H1 (cell line): ENCODE measurements at regions not wholly inside any gene's neighbourhood (a gene's known extent, or its start where the extent isn't known, plus 50 kb on each side); places are given as distances from the start of the nearest gene placed in this dataset.

Source experiments
- CTCF ChIA-PET: fragments of 300-600 bp; sonication (Branson Sonifier 250); formaldehyde crosslinking; loops from one replicate; lab custom pipeline; 2021; ENCODE audit not compliant: partially characterized antibody; lab: Charles Lee
- POLR2A ChIA-PET: fragments of 300-600 bp; sonication (Branson Sonifier 250); formaldehyde crosslinking; loops from one replicate; lab custom pipeline; 2021; ENCODE audit warnings: inconsistent platforms; ENCODE audit not compliant: partially characterized antibody; lab: Charles Lee
- DNase-seq, 2 experiments: peaks; one replicate each; pipeline versions ENCODE4 v3.0.0 to v3.0.0-alpha.2; 2010 to 2022; ENCODE audit warnings: low spot score in 2 of 2, low read depth in 1 of 2, mixed read lengths in 1 of 2
- FAIRE-seq: peaks from 2 replicates; lab custom pipeline; 2011; peaks lifted over from hg19 to GRCh38; lab: Jason Lieb, UNC
- H2AFZ ChIP-seq: 2 replicates; pipeline ENCODE4 v1.8.1; 2012; ENCODE audit warnings: low read length, inconsistent platforms
- H2AK5ac ChIP-seq: 2 replicates; pipeline ENCODE4 v1.6.1; 2013; ENCODE audit warnings: low read depth, low read length
- H2BK120ac ChIP-seq: replicated peaks from 2 replicates; pipeline ENCODE3; 2013; ENCODE audit warnings: low read depth, low read length, inconsistent platforms
- H2BK12ac ChIP-seq: 2 replicates; pipeline ENCODE4 v1.6.1; 2013; ENCODE audit warnings: low read depth, low read length
- H2BK15ac ChIP-seq: 2 replicates; pipeline ENCODE4 v1.6.1; 2013; ENCODE audit warnings: low read length
- H2BK20ac ChIP-seq: 2 replicates; pipeline ENCODE4 v1.6.1; 2013; ENCODE audit warnings: low read length
- H2BK5ac ChIP-seq: 2 replicates; pipeline ENCODE4 v1.6.1; 2013; ENCODE audit warnings: low read depth, low read length
- H3K14ac ChIP-seq: 2 replicates; pipeline ENCODE4 v1.6.1; 2013; ENCODE audit warnings: inconsistent platforms; ENCODE audit not compliant: insufficient read length
- H3K18ac ChIP-seq: 2 replicates; pipeline ENCODE4 v1.6.1; 2013; ENCODE audit warnings: low read length; ENCODE audit errors: extremely low read depth
- H3K23ac ChIP-seq: 2 replicates; pipeline ENCODE4 v1.6.1; 2013; ENCODE audit warnings: inconsistent platforms; ENCODE audit not compliant: insufficient read length
- H3K23me2 ChIP-seq: 2 replicates; pipeline ENCODE4 v1.6.1; 2013; ENCODE audit warnings: low read depth, low read length
- H3K27ac ChIP-seq: 2 replicates; pipeline ENCODE4 v1.6.1; 2011; ENCODE audit warnings: low read depth, low read length, inconsistent platforms
- H3K27me3 ChIP-seq, 4 experiments: replicated peaks in 1 of 4; 1 replicate in 1 of 4; 2 replicates in 3 of 4; pipeline versions ENCODE4 v1.6.1 to v1.8.1; 2011 to 2013; ENCODE audit warnings: low read length in 3 of 4, mild to moderate bottlenecking in 3 of 4, inconsistent platforms in 2 of 4, mixed read lengths in 2 of 4, moderate library complexity in 1 of 4; ENCODE audit not compliant: control insufficient read depth in 3 of 4, insufficient read depth in 3 of 4; ENCODE audit errors: extremely low read depth in 1 of 4
- H3K36me3 ChIP-seq, 4 experiments: 2 replicates each; pipeline versions ENCODE4 v1.6.1 to v1.8.1; 2011 to 2013; ENCODE audit warnings: mild to moderate bottlenecking in 4 of 4, low read length in 3 of 4, moderate library complexity in 2 of 4, control low read depth in 1 of 4, inconsistent platforms in 1 of 4; ENCODE audit not compliant: insufficient read depth in 4 of 4, control insufficient read depth in 2 of 4
- H3K4ac ChIP-seq: replicated peaks from 2 replicates; pipeline ENCODE3; 2013; ENCODE audit warnings: low read length, low read depth, mixed read lengths, inconsistent platforms; ENCODE audit not compliant: insufficient read length
- H3K4me1 ChIP-seq, 4 experiments: replicated peaks in 1 of 4; 1 replicate in 1 of 4; 2 replicates in 3 of 4; pipeline versions ENCODE4 v1.6.1 to v1.8.1; 2011 to 2013; ENCODE audit warnings: low read length in 3 of 4, inconsistent platforms in 2 of 4, mixed read lengths in 1 of 4; ENCODE audit not compliant: insufficient read depth in 4 of 4, control insufficient read depth in 3 of 4
- H3K4me2 ChIP-seq, 2 experiments: 2 replicates each; pipeline versions ENCODE4 v1.6.1 to v1.8.1; 2011 to 2013; ENCODE audit warnings: low read depth in 2 of 2, low read length in 2 of 2, control low read depth in 1 of 2, inconsistent platforms in 1 of 2, mild to moderate bottlenecking in 1 of 2; ENCODE audit not compliant: insufficient read depth in 1 of 2
- H3K4me3 ChIP-seq, 4 experiments: fragments of 200-600, 300-600 bp in 1 of 4; sonication (generic), shearing (Covaris generic), sonication (Bioruptor Twin) in 1 of 4; 2 replicates each; pipeline versions ENCODE4 v1.5.1 to v1.8.1; 2011 to 2016; ENCODE audit warnings: low read length in 4 of 4, low read depth in 3 of 4, control low read depth in 2 of 4, inconsistent platforms in 2 of 4, mild to moderate bottlenecking in 2 of 4, mixed read lengths in 1 of 4, moderate library complexity in 1 of 4; ENCODE audit not compliant: insufficient read depth in 2 of 4; ENCODE audit errors: extremely low read depth in 1 of 4
- H3K56ac ChIP-seq: replicated peaks from 2 replicates; pipeline ENCODE3; 2013; ENCODE audit warnings: low read depth, mild to moderate bottlenecking, mixed read lengths, low read length, inconsistent platforms; ENCODE audit not compliant: insufficient read length
- H3K79me1 ChIP-seq: 2 replicates; pipeline ENCODE4 v1.6.1; 2013; ENCODE audit warnings: low read depth, low read length, control low read depth
- H3K79me2 ChIP-seq, 2 experiments: 2 replicates each; pipeline versions ENCODE4 v1.6.1 to v1.8.1; 2012 to 2013; ENCODE audit warnings: low read length in 2 of 2, mild to moderate bottlenecking in 2 of 2, inconsistent platforms in 1 of 2; ENCODE audit not compliant: insufficient read depth in 2 of 2, control insufficient read depth in 1 of 2
- H3K9ac ChIP-seq, 4 experiments: replicated peaks in 1 of 4; 1 replicate in 1 of 4; 2 replicates in 3 of 4; pipeline versions ENCODE4 v1.6.1 to v1.8.1; 2011 to 2013; ENCODE audit warnings: low read depth in 3 of 4, low read length in 3 of 4, control low read depth in 2 of 4, mild to moderate bottlenecking in 2 of 4, moderate library complexity in 2 of 4, inconsistent platforms in 1 of 4; ENCODE audit errors: extremely low read depth in 1 of 4
- H3K9me3 ChIP-seq, 2 experiments: 2 replicates each; pipeline versions ENCODE4 v1.6.1 to v1.8.1; 2012 to 2013; ENCODE audit warnings: mild to moderate bottlenecking in 2 of 2, moderate library complexity in 2 of 2, control low read depth in 1 of 2, inconsistent platforms in 1 of 2, low read depth in 1 of 2, low read length in 1 of 2, mixed read lengths in 1 of 2; ENCODE audit not compliant: insufficient read depth in 2 of 2
- H4K20me1 ChIP-seq, 2 experiments: replicated peaks in 1 of 2; 2 replicates each; pipeline versions ENCODE3 to v1.8.1; 2011 to 2013; ENCODE audit warnings: inconsistent platforms in 2 of 2, low read length in 2 of 2, mild to moderate bottlenecking in 1 of 2; ENCODE audit not compliant: insufficient read depth in 2 of 2, control insufficient read depth in 1 of 2
- H4K5ac ChIP-seq: 2 replicates; pipeline ENCODE4 v1.6.1; 2013; ENCODE audit warnings: low read length, low read depth, mixed read lengths, inconsistent platforms; ENCODE audit not compliant: insufficient read length
- H4K8ac ChIP-seq: 2 replicates; pipeline ENCODE4 v1.8.0; 2013; ENCODE audit warnings: mild to moderate bottlenecking, moderate library complexity, low read length, inconsistent platforms; ENCODE audit not compliant: insufficient read depth; ENCODE audit errors: extremely low read depth
- H4K91ac ChIP-seq: replicated peaks from 2 replicates; pipeline ENCODE3; 2013; ENCODE audit warnings: low read length, mixed read lengths, inconsistent platforms; ENCODE audit not compliant: insufficient read length
- CREB1 ChIP-seq: IDR thresholded peaks from 2 replicates; pipeline ENCODE4 v1.6.1; 2012; ENCODE audit warnings: inconsistent platforms
- CTBP2 ChIP-seq: IDR thresholded peaks from 2 replicates; pipeline ENCODE4 v1.7.0; 2011; ENCODE audit warnings: borderline replicate concordance, mild to moderate bottlenecking, moderate library complexity, mixed read lengths, low read length; ENCODE audit not compliant: insufficient read depth, insufficient read length
- EGR1 ChIP-seq: IDR thresholded peaks from 2 replicates; pipeline ENCODE4 v1.6.1; 2011; ENCODE audit warnings: low read depth, low read length, borderline replicate concordance
- EZH2 ChIP-seq: fragments of 200-600 bp; sonication (generic); IDR thresholded peaks from 2 replicates; pipeline ENCODE4 v1.7.1; 2012; ENCODE audit warnings: low read depth, mild to moderate bottlenecking, moderate library complexity, low read length, inconsistent platforms; ENCODE audit not compliant: severe bottlenecking
- PHF8 ChIP-seq: fragments of 200-600 bp; sonication (generic); conservative IDR thresholded peaks from 2 replicates; pipeline ENCODE4 v1.7.1; 2012; ENCODE audit warnings: low read depth, mild to moderate bottlenecking, inconsistent platforms, low read length, moderate library complexity
- RAD21 ChIP-seq, 2 experiments: IDR thresholded peaks in 1 of 2; conservative IDR thresholded peaks in 1 of 2; 2 replicates each; pipeline ENCODE4 v1.6.1; 2011; ENCODE audit warnings: low read depth in 2 of 2, low read length in 2 of 2, improper control_type of control experiment in 1 of 2, inconsistent platforms in 1 of 2, mild to moderate bottlenecking in 1 of 2, moderate library complexity in 1 of 2
- SAP30 ChIP-seq: fragments of 300-600 bp; sonication (generic); IDR thresholded peaks from 2 replicates; pipeline ENCODE4 v1.7.1; 2012; ENCODE audit warnings: low read length, moderate library complexity, mild to moderate bottlenecking, inconsistent platforms; ENCODE audit not compliant: insufficient read depth, insufficient replicate concordance

- no peak overlapping the region for H3K18ac ChIP-seq
- H3K14ac ChIP-seq: no peak overlapping the region
- no peak for DNase-seq
- H3K27ac ChIP-seq: no peak overlapping the region
- no peak overlapping the region for H2BK20ac ChIP-seq
- no peaks in the 10 kb centered on the region for H3K4me1 ChIP-seq
- no peak overlapping the region for H4K91ac ChIP-seq
- no peak overlapping the region for H3K56ac ChIP-seq
- H2BK5ac ChIP-seq: no peak overlapping the region
- H3K9me3 ChIP-seq: peaks cover 3 to 4% of the 10 kb centered on the region in 2 experiments; a peak in 2 of 4 replicates
- H3K4me3 ChIP-seq: no peak overlapping the region
- H2AK5ac ChIP-seq: no peak overlapping the region
- H3K79me1 ChIP-seq: no peaks in the 10 kb centered on the region
- no peak overlapping the region for H4K8ac ChIP-seq
- H2AFZ ChIP-seq: no peak overlapping the region
- ChIA-PET POLR2A (no interaction called here), CTCF (no interaction called here)
- no peak overlapping the region for H2BK15ac ChIP-seq
- no peaks in the 10 kb centered on the region for H3K36me3 ChIP-seq
- no peaks in the 10 kb centered on the region for H3K79me2 ChIP-seq
- FAIRE-seq: no peak
- no peak overlapping the region for H3K9ac ChIP-seq
- no peak overlapping the region for H2BK12ac ChIP-seq
- no peak overlapping the region for H3K4ac ChIP-seq
- H3K23ac ChIP-seq: no peak overlapping the region
- no peak overlapping the region for H2BK120ac ChIP-seq
- no peak overlapping the region for H3K4me2 ChIP-seq
- no peak for TF ChIP-seq PHF8
- TF ChIP-seq SAP30: no peak
- no peak for TF ChIP-seq EZH2
- TF ChIP-seq RAD21 (IDR thresholded peaks at IDR 0.05 in 1 of 2, conservative IDR thresholded peaks at IDR 0.05 in 1 of 2; ENCODE audit: low read depth in 2 of 2, low read length in 2 of 2): no peak
- no peak for TF ChIP-seq CTBP2
- no peak for TF ChIP-seq CREB1
- TF ChIP-seq EGR1: no peak
- H3K23me2 ChIP-seq: no peaks in the 10 kb centered on the region
- H3K27me3 ChIP-seq: no peaks in the 10 kb centered on the region
- no peak overlapping the region for H4K5ac ChIP-seq
- no peaks in the 10 kb centered on the region for H4K20me1 ChIP-seq
These were observed 874.9 kb upstream of the PCDH20 start for GRCh38 chr13:62290542-62290941.
